HG02981 (cell line): ENCODE measurements at regions not wholly inside any gene's neighbourhood (a gene's known extent, or its start where the extent isn't known, plus 50 kb on each side); places are given as distances from the start of the nearest gene placed in this dataset.
"Not testable (repeated sequence)": the region's sequence is repeated elsewhere in the genome, so short reads cannot be mapped to it uniquely, and the experiment has no call there.

Experiments used
- ATAC-seq: cut with Tn5 transposase; IDR thresholded peaks from one replicate; pipeline ENCODE4 v1.9.1; 2021; ENCODE audit warnings: mild to moderate bottlenecking, moderate library complexity; ENCODE audit not compliant: unreplicated experiment

DNA sequence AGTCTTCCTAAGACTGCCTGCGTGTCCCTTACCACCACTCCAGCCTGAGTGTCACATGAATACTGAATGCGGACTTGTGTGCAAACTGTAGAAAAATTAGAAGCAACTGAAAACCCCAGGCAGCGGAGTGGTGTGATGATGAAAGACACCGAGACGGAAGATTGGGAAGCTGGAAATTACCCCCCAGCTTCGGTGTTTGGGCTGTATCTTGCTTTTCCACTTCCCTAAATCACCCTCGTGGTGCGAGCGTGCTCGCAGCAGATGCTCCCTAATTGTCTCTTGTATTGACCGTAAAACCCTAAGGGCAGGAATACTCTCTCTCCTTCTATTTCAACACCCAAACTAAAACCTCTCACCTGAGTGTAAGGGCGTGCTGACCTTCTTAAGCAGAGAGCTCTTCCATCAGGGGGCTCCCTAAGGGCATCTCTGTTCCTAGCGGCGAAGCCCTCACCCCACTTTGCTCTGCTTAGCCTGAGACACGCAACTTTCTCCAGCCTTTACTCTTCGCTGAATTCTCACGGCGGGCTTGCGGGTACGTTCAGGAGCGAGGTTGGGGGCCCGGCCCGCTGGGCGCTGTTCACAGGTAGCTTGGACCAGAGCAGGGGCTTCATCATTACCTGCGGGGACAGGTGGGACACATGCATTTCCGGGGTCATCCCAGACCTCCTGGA is 62.4 kb downstream of the CRYBB2 start:
- no peak for ATAC-seq

DNA sequence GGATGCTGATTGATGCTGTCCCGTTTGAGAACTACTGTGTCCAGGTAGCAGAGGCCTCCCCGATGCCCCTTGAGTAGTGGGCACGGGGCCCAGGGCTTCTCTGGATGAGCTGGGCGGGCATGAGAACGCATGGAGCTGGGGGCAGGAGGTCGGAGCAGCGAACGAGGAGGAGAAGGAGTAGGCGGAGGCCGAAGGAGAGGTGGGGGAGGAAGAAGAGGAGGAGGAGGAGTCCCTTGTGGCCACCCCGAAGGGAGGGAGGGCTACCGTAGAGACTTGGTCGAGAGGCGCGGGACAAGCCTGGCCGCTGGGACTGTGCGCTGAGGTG is 62.9 kb downstream of the CRYBB2 start:
- ATAC-seq = no peak

DNA sequence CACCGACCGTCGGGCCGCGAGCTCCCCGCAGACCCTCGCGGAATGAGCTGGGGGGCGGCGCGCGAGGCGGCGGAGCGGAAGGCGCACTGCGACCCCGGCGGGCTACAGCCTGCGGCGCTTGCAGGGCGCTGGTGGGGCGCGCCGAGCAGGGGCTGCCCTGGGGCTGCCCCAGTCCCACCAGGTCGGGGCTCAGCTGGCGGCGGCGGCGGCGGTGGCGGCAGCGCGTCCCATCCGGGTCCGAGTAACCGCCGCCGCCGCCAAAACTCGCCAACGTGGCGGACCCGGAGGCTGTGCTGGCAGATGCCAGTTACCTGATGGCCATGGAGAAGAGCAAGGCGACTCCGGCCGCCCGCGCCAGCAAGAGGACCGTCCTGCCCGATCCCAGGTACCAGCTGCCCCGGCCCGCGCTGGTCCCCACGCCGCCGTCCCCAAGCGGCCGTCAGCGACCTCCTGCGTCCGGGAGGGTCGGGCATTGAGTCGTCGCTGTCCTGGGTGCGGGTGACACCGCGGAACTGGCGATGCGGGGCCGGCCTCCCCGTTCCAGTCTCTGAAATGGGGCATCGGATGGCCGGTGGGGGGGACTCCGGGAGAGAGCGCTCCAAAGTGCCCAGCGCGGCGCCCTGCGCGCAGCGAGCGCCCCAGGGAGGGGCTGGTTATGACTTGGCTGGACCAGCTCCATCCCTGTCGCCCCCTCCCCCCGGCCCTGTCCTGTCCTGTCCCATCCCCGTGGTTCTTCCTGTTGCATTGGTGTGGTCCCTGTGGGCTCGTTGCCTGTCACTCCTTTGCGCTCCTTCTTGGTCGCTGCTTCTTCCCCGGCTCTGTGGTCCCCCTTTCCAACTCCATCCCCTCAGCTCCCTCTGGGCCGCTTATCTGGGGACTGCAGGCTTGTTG is 63.5 kb downstream of the CRYBB2 start:
- no peak for ATAC-seq

DNA sequence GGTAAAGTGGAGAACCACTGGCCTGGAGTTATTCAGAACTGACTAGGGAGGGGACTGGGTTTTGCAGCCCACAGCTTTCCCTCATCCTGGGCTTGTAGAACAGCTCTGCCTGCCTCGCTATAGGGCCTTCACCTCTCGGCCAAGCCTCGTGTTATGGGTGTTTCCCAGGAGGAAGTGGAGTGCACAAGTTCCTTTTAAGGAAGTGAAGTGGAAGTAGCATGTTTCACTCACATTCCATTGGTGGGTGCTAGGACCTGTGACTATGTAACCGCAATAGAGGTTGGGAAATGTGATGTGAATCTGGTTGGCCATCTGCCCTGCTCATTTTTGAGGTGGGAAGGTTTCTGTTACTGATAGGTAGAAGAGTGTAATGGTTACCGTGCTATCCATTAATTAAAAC is 69.0 kb downstream of the CRYBB2 start:
- ATAC-seq = not testable (repeated sequence)

DNA sequence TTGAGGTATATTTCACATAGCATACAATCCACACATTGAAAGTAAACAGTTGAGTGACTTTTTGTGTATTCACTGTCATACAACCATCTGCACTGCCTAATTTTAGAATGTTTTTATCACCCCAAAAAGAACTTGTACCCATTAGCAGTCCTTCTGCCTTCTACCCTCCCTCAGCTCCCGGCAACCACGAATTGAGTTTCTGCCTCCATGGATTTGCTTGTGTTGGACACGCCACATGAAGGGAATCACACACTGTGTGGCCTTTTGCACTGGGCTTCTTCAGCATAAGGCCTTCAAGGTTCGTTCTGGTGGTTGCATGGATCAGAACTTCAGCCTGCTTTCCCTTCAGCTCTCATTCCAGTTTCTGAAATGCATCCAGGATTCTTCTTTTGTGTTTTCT is 82.5 kb downstream of the CRYBB2 start:
- ATAC-seq = not testable (repeated sequence)

DNA sequence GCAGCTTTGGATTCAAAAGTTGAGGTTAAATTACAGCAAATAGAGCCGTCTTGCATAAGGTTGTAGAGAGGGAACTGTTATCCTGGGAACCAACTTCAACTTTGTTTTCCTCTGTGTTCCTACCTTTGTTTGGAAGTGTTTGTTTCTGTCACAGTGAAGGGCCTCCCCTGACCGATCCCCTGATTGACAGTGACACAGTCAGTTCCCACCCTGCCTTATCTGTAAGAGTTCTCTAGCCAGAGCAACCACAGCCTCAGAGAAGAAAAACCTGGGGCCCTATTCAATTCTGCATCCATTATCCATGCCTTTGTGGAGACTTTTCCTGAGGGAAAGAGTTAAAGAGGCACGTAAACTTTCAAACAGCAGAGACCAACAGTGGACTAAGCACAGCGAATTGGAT is 90.1 kb downstream of the CRYBB2 start:
- ATAC-seq = not testable (repeated sequence)

DNA sequence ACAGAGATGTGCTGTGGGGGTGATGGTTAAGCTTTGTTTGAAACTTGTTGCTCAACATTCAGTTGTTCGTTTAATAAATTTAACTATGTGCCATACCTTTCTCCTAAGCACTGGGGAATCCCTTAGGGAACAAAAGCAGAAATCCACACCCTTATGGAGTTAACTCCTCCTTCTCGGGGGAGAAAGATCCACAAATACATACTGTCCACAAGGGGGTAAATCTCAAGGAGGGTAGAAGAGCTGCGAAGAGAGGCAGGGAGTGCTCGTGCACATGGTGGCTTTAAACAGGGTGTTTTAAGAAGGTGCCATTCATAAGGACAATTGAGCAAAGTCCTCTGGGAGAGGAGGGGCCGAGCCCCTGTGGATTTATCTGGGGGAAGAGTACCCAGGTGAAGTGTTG is 92.5 kb downstream of the CRYBB2 start:
- not testable (repeated sequence) for ATAC-seq

DNA sequence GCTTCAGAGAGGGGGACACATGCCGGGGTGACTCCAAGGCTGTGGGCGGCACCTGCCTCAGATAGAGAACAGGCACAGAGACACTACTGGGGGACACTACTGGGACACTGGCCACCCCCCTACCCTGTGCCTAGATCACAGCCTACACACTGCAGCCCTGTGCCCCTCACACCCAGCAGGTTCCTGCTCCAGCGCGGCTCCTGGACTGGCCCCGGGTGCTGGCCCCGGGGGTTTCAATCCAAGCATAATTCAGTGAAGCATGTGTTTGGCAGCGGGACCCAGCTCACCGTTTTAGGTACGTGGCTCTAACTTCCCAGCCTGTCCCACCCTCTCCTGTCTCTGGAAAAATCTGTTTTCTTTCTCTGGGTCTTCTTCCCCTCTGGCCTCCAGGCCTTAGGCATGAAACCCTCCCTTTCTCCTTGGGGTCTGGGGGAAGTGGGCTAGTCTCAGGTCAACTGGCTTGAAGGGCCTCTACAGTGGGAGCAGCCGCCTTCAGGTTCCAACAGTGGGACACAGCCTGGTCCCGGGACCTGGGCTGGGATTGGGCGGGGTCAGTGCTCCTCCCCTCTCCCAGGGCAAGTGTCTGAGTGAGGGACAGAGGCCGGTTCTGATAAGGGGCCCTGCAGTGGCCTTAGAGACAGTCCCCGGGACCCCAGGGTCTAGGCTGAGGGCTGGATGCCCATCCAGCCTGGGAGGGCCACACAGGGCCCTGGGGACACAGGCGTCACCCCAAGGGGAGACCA is 98.8 kb downstream of the CRYBB2 start:
- ATAC-seq = no peak

DNA sequence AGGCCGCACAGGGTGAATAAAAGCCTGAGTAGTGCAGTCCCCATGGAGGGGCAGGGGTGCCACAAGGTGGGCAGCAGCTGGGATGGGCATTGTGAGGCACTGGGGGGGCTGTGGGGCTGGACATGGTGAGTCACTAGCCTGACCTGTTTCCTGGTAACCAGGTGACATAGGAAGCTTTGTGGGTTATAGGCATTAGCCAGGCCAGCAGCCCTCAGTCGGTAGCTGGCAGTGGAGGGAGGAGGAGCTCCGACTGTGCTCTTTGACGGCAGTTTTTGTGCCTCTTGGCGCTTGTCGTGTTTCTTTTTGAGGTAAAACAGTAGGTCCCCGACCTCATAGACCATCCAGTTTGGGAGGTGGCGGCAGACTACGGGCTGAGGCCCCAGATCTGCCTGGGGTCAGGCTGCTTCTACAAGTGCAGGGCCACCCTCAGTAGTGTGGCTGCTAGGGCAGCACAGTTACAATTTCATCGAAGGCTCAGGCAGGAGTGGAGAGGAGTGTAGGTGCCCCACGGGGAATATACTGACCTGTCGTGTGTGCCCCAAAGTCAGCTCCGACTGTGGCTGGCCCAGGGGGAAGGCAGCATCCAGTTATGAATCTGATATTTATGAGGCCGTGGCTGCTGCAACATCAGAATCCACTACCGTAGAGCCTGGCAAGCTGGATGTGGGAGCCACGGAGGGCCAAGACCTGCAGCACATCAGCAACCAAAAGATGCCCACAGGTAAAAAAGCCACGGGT is 107.7 kb downstream of the CRYBB2 start:
- ATAC-seq = no peak

DNA sequence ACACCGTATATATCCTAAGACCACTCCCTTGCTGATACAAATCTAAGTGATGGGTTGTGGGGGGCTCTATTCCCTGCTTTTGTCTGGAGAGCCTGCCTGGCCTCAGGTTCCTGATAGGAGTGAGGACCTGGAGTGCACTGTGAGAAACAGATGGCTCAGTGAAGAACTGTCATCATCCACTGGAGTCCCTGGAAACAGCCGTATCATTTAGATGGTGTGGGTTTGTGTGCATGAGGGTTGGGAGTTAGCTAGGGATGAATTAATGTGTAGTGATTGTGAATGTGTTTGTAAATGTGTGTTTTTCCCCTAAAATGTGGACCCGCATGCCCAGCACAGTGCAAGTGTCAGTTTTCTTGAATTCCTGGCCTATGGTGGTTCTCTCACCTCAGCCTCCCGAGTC is 111.6 kb downstream of the CRYBB2 start:
- ATAC-seq = no peak

DNA sequence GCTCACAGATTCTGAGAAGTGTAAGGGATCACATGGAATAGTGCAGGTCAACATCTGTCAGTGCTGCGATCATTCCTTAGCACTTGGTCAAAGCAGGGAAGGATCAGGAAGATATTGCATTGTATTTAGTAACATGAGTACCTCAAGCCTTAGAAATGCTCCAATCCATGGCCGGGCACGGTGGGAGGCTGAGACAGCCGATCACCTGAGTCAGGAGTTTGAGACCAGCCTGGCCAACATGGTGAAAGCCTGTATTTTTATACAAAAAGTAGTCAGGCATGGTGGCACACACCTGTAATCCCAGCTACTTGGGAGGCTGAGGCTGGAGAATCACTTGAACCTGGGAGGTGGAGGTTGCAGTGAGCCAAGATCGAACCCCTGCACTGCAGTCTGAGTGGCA is 112.5 kb downstream of the CRYBB2 start:
- not testable (repeated sequence) for ATAC-seq

DNA sequence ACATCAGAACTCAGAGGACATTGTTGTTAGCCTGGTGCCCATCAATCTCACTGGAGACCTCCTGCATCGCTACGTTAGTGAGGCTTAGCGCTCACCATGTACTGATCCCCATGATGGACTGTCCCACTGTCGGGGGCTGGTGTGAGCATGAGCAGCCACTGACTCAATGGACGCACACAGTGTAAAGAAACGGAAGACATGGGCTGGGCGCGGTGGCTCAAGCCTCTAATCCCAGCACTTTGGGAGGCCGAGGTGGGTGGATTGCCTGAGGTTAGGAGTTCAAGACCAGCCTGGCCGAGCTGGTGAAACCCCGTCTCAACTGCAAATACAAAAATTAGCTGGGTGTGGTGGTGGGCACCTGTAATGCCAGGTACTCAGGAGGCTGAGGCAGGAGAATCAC is 112.9 kb downstream of the CRYBB2 start:
- no peak for ATAC-seq

DNA sequence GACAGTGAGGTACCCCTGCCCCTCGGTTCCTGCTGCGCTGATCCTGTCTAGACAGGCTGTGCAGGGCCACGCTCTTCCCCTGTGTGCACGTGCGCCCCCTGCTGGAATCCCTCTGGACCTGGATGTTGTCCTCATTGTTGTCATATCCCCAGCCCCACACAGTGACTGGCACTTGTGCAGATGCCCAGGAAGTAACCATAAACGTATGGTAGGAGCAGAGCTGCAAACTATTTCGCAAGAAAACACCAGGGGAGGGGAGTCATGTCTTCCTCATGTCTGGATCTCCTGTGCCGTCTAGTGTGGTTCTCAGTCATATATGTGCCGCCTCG is 114.7 kb downstream of the CRYBB2 start:
- ATAC-seq = no peak

DNA sequence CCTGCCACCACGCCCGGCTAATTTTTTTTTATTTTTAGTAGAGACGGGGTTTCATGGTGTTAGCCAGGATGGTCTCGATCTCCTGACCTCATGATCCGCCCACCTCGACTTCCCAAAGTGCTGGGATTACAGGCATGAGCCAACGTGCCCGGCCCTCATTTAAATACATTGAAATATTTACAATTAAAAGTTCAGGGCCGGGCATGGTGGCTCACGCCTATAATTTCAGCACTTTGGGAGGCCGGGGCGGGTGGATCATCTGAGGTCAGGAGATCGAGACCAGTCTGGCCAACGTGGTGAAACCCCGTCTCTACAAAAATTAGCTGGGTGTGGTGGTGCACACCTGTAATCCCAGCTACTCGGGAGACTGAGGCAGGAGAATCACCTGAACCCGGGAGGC is 115.2 kb downstream of the CRYBB2 start:
- ATAC-seq = not testable (repeated sequence)

DNA sequence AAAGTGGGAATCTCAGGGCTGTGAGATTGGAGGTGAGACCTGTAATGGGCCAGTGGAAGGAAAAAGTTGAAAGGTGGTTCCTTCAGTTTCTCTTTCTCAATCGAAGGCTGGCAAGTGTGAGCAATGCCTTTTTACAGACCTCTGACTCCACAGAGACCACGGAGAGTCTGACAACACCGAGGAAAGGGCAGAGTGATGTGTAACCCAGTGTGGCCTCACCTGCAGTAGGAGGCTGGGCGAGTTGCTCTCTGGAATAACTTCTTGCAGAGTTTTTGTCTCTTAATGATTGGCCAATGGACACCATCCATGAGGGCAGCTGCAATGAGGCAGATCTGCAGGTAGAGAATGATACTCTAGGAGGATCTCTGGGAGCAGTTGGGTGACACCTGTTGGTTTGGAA is 115.8 kb downstream of the CRYBB2 start:
- not testable (repeated sequence) for ATAC-seq

DNA sequence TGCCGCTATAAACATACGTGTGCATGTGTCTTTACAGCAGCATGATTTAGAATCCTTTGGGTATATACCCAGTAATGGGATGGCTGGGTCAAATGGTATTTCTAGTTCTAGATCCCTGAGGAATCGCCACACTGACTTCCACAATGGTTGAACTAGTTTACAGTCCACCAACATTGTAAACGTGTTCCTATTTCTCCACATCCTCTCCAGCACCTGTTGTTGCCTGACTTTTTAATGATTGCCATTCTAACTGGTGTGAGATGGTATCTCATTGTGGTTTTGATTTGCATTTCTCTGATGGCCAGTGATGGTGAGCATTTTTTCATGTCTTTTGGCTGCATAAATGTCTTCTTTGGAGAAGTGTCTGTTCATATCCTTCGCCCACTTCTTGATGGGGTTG is 121.1 kb downstream of the CRYBB2 start:
- not testable (repeated sequence) for ATAC-seq

DNA sequence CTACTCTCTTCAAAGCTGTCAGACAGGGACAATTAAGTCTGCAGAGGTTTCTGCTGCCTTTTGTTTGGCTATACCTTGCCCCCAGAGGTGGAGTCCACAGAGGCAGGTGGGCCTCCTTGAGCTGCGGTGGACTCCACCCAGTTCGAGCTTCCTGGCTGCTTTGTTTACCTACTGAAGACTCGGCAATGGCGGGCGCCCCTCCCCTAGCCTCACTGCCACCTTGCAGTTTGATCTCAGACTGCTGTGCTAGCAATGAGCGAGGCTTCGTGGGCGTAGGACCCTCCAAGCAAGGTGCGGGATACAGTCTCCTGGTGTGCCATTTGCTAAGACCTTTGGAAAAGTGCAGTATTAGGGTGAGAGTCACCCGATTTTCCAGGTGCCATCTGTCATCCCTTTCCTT is 124.9 kb downstream of the CRYBB2 start:
- not testable (repeated sequence) for ATAC-seq

DNA sequence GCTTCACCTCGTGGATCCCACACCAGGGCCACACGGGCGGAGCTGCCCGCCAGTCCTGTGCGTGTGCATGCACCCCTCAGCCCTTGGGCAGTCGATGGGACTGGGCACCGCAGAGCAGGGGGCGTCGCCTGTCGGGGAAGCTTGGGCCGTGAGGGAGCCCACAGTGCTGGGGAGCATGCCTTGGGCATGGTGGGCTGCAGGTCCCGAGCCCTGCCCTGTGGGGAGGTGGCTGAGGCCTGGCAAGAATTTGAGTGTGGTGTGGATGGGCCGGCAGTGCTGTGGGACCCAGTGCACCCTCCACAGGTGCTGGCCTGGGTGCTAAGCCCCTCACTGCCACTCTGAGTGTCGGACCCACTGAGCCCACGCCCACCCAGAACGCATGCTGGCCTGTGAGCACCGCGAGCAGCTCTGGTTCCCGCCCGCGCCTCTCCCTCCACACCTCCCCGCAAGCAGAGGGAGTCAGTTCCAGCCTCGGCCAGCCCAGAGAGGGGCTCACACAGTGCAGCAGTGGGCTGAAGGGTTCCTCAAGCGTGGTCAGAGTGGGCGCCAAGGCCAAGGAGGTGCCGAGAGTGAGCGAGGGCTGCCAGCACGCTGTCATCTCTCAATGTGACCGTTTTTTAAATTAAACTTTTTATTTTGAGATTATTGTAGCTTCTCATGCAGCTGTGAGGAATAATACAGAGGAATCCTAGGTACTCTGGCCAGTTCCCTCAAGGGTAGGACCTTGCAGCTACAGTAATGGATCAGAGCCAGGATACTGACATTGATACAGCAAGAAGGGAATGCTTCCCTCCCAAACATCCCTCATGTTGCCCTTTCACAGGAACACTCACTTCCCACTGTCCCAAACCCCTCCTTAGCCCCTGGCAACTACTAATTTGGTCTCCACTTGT is 127.7 kb downstream of the CRYBB2 start:
- no peak for ATAC-seq

DNA sequence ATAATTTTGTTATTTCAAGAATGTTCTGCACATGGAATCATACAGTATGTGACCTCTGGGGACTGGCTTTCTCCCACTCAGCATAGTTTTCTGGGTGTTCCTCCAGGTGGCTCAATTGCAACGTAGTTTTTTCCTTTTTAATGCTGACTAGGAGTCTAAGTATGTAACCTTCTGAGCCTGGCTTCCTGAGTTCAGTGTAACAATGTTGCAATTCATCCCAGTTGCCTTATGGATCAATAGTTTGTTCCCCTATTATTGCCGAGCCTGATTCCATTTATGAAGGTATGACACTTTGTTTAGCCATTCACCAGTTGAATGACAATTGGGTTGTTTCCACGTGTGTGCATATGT is 128.3 kb downstream of the CRYBB2 start:
- no peak for ATAC-seq

DNA sequence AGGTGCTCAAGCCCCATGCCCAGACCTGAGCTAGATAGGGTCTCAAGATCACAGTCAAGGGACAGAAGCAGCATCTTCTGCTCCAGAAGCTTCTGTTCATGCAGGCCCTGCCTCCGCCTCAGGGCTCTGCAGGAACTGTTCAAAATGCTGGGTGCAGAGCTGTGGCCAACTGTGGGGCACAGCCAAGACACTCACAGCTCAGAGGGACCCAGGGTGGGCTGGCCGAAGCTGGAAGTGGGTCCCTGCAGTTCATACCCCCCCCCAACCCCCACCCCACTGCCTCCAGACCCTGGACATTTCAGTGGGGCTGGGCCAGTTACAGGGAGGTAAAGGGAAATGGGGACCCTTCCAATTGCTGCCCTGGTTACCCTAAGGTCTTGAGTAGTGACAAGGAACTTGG is 129.0 kb downstream of the CRYBB2 start:
- ATAC-seq = no peak
